ENCODE measurements at regions not wholly inside any gene's neighbourhood (a gene's known extent, or its start where the extent isn't known, plus 50 kb on each side); places are given as distances from the start of the nearest gene placed in this dataset.

DNA sequence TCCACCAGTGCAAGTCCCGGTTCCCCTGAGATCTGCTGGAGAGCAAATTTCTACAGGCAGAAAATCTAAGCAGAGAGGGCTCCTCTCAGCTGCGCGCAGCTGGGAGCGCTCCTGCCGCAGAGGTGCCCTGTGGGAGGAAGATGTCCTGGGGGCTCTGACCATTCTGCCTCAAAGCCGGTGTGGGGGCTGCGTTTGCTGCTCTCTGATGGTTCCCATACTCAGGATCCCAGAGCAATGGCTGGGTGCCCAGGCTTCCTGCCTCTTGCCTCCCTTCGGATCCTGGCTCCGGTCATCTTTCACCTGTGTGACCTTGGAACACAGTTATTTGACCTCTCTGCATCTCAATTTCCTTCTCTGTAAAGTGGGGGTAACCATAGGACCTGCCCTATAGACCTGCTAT, 434.2 kb downstream of the ZNF521 start:
- DNase-seq = no peak

DNA sequence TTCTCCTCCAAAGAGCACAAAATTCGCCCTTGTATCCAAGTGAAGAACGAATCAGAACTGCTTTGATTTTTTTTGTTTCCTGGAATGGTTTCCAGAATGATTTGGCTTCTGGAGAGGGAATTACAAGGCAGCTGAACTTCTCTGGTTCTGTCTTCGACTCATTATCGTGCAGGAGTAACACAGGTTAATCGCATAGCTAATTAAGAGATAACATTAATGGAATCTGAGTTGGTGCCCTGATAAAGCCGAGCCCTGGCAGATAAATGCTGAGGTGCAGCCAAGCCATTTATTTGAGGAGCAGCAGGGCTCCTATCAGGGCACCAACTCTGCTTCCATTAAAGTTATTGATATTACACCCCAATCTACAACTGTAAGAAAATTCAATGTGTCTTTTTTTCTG, 433.7 kb downstream of the ZNF521 start:
- no peak for DNase-seq

DNA sequence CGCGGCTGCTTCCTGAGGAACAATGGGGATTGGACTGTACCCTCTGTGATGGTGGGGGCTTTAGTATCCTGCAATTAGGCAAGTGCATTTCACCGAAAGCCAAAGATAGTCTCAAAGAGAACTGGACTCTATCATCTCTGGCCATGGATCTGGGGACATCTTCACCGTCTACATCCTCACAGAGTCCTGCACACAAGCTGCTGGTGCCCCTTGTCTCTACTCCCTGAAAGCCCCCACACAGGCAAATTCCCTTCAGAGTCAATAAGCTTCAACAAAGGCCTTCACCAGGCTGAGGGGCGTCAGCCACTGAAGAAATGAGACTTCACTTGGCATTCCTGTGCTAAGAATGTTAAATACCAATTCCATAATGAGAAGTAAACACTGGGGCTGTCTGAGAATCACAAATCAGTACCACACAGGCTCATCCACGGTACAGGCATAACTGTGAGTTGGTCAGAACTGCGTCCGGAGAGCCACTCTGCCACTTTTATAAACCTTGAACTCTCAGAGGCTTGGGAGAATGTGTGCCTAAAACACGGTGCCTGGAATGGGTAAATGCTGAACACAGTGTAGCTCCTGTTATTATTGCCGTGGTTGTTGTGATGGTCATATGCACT, 432.7 kb downstream of the ZNF521 start:
- DNase-seq = no peak

GRCh38 chr18:24922491-24922890, 429.5 kb downstream of the ZNF521 start:
- DNase-seq = no peak

- no peak for DNase-seq
Observed at GRCh38 chr18:24923138-24923537, 428.8 kb downstream of the ZNF521 start.

GRCh38 chr18:24924066-24924716, 427.8 kb downstream of the ZNF521 start:
- DNase-seq = no peak

GRCh38 chr18:24926649-24927048, 425.3 kb downstream of the ZNF521 start:
- no peak for DNase-seq

- DNase-seq = no peak
Observed at GRCh38 chr18:24928301-24928878, 423.6 kb downstream of the ZNF521 start.

GRCh38 chr18:24930478-24930877, 421.5 kb downstream of the ZNF521 start:
- no peak for DNase-seq

DNA sequence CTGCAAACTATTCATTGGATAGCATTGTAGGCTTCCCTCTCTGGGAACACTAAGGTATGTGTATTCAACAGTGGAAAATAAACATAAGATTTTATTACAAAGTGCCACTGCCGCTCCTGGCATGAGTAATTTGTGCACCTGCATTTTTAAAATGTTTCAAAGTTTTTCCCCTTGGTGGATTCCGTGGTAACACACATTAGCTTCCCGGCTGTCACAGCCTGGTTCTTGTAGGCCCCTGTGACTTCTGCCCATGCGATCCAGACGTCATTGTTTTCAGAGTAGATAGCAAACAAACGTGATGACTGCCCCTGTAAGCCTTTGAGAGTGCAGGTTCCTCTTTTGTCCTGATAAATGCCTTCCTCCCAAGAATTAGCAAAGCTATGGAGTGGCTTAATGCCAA, 421.0 kb downstream of the ZNF521 start:
- DNase-seq = no peak

DNA sequence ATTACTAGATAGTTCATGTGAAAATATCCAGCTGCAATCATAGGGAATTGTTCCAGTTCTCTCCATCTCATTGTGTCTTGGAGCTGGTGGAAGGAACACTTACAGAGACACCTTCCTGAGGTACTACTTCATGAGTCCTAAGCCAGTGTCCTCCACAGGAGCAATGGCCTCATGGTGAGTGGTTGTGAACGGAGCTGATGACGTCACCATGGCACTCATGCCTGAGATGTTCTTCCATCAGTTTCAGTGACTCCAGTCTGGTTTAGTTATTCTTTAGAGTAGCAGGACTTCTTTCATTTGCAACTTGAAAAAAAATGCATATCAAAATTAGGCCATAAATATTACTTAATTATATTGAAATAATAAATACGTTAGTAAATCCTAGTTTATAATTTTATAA, 418.6 kb downstream of the ZNF521 start:
- DNase-seq = no peak

DNA sequence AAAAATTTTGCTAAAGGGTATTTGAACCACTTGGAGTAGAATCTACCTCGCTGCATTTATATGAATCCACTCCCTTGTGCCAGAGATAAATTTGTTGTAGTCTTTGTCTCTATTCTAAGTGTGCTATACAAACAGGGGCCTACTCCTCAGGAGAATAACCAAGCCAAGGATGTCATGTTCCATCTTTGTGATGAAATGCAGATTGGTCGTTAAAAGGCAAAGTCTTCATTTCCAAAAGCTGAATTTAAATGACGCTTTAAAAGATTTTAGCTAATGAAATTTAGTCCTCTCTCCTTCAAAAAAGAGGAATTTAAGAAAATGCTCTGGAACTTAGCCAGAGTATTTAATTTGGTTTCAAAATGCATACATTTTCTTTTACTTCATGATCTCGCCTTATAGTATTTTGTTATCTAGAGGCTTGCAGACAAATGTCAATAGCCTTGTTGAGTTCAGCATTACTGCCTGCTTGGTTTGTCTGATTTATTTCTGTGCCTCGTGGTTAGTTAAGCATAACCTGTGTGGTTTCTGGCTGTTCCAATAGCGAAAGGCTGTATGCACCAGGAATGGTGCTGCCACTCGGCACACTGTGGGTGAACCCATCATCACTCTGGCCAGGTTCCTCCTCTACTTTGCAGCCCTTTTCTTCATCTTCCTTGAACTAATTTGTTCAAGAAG, 417.6 kb downstream of the ZNF521 start:
- DNase-seq = no peak

GRCh38 chr18:24935008-24935407, 417.0 kb downstream of the ZNF521 start:
- DNase-seq = no peak

- DNase-seq = no peak
Observed at GRCh38 chr18:24935896-24936295, 416.1 kb downstream of the ZNF521 start.

- no peak for DNase-seq
Observed at GRCh38 chr18:24936691-24937090, 415.3 kb downstream of the ZNF521 start.

GRCh38 chr18:24937639-24938275, 414.2 kb downstream of the ZNF521 start:
- DNase-seq = no peak

GRCh38 chr18:24940416-24940815, 411.6 kb downstream of the ZNF521 start:
- no peak for DNase-seq

DNA sequence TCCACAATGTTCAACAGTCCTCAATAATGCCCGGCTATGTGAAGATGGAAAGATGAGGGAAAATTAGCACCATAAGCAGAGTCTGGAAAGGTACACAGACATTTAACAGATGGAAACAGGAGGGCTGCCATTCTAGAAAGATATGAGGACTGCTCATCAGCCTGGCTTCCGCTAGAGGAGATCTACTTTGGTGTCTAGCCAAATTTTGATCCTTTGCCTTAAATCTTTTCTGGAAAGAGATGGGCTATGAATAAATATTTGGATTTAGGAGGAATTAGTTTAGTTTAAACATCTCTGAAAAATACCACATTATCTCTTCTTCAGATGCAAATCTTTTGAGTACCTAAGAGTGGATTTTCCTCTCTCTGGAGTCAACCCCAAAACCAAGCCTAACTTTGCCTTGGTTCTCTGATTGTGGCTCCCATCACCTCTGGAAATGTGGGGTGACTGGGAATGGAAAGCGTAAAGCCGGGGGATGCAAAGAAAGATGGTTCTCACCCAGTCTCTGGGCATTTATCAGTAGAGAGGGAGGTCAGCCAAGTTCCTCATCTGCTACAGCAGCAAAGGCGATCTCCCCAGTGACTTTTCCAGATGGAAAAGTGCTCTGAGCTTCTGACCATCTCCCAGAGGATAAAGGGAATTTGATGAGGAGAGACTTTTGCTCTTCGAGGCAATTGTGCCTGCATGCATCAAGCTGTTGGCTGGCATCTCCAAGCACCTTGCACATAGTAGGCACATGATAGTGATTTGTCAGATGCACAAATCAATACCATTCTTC, 410.6 kb downstream of the ZNF521 start:
- no peak for DNase-seq

DNA sequence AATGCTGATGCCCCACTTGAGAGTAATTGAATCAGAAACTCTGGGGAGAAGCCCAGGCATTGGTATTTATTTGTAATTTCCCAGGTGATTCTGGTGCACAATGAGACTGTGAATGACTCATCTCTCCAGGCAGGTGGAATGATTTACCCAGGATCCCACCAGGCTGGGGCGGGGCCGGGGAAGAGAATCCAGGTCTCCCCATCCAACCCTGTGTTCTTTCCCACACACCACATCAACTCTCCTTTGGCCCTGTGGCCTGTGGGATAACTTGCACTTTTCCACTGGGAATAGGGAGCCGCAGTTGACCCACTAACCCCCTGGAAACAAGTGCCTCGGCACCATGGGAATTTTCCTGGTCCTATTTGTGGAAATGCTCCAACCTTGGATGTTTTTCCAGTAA, 409.8 kb downstream of the ZNF521 start:
- no peak for DNase-seq

- DNase-seq = no peak
Observed at GRCh38 chr18:24947521-24948305, 404.3 kb downstream of the ZNF521 start.

DNA sequence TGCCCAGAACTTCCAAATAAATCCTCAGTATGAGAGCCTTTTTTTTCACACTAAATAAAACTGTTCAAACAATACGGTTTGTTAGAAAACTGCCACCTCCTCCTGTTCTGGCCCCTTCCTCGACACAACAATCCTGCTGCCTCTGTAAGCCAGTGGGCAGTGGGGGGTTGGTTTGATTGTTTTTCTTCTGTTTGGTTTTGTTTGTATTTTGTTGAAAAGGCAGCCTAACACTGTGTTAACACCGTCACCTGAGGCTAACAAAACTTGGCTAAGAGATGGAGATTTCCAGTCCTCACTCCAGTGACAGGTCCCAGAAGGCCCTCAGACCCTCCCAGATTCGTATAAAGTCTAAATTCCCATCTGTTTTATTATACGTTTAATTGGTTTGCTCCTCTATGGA, 402.1 kb downstream of the ZNF521 start:
- no peak for DNase-seq

GRCh38 chr18:24954341-24954740, 397.6 kb downstream of the ZNF521 start:
- DNase-seq = no peak

All from GF-D8 (cell line).